GM21576 (cell line): ENCODE measurements at regions not wholly inside any gene's neighbourhood (a gene's known extent, or its start where the extent isn't known, plus 50 kb on each side); places are given as distances from the start of the nearest gene placed in this dataset.

Source experiments
- ATAC-seq: cut with Tn5 transposase; IDR thresholded peaks from one replicate; pipeline ENCODE4 v1.9.1; 2021; ENCODE audit warnings: mild to moderate bottlenecking, moderate library complexity; ENCODE audit not compliant: unreplicated experiment

- ATAC-seq: no peak
Measured at GRCh38 chr14:98962118-98962517, 309.9 kb downstream of the BCL11B start.

GRCh38 chr14:98963610-98964009 lies 308.4 kb downstream of the BCL11B start:
- ATAC-seq: no peak

GRCh38 chr14:98964171-98964570 lies 307.8 kb downstream of the BCL11B start:
- ATAC-seq: no peak

GRCh38 chr14:98965076-98965475 lies 306.9 kb downstream of the BCL11B start:
- no peak for ATAC-seq

GRCh38 chr14:98966016-98966415 lies 306.0 kb downstream of the BCL11B start:
- no peak for ATAC-seq

GRCh38 chr14:98966475-98967162 lies 305.4 kb downstream of the BCL11B start:
- no peak for ATAC-seq

- ATAC-seq: no peak
Measured at GRCh38 chr14:98974113-98974512, 297.9 kb downstream of the BCL11B start.

GRCh38 chr14:98976271-98976670 lies 295.7 kb downstream of the BCL11B start:
- ATAC-seq: no peak

- ATAC-seq: no peak
Measured at GRCh38 chr14:98977451-98977850, 294.5 kb downstream of the BCL11B start.

GRCh38 chr14:98982986-98983385 lies 289.0 kb downstream of the BCL11B start:
- no peak for ATAC-seq

- ATAC-seq: no peak
Measured at GRCh38 chr14:98984027-98984718, 287.8 kb downstream of the BCL11B start.

- ATAC-seq: no peak
Measured at GRCh38 chr14:98984719-98985041, 287.3 kb downstream of the BCL11B start.

GRCh38 chr14:98993818-98994217 lies 278.2 kb downstream of the BCL11B start:
- ATAC-seq: no peak

GRCh38 chr14:98994561-98994960 lies 277.4 kb downstream of the BCL11B start:
- ATAC-seq: no peak

- no peak for ATAC-seq
Measured at GRCh38 chr14:98997526-98998205, 274.3 kb downstream of the BCL11B start.

GRCh38 chr14:98999345-98999744 lies 272.7 kb downstream of the BCL11B start:
- no peak for ATAC-seq

- no peak for ATAC-seq
Measured at GRCh38 chr14:98999901-99000300, 272.1 kb downstream of the BCL11B start.

GRCh38 chr14:99001241-99001640 lies 270.8 kb downstream of the BCL11B start:
- no peak for ATAC-seq

- ATAC-seq: no peak
Measured at GRCh38 chr14:99003646-99004045, 268.4 kb downstream of the BCL11B start.

- ATAC-seq: no peak
Measured at GRCh38 chr14:99004112-99004511, 267.9 kb downstream of the BCL11B start.

- no peak for ATAC-seq
Measured at GRCh38 chr14:99006276-99006675, 265.7 kb downstream of the BCL11B start.

- ATAC-seq: no peak
Measured at GRCh38 chr14:99007795-99008194, 264.2 kb downstream of the BCL11B start.
